Activated T-cell treated with anti-CD3 and anti-CD28 coated beads, Interleukin-2, amount 50 U/mL, for 24 hours (primary cell): ENCODE measurements at regions not wholly inside any gene's neighbourhood (a gene's known extent, or its start where the extent isn't known, plus 50 kb on each side); places are given as distances from the start of the nearest gene placed in this dataset.

Experiments
- DNase-seq: peaks from one replicate; pipeline ENCODE4 v3.0.0-alpha.2; 2020
- H3K27ac Mint-ChIP-seq: 2 replicates; pipeline ENCODE4 v1.8.0; 2020; ENCODE audit warnings: mild to moderate bottlenecking, mixed read lengths
- H3K27me3 Mint-ChIP-seq: 2 replicates; pipeline ENCODE4 v1.8.0; 2020; ENCODE audit warnings: mixed read lengths
- H3K36me3 Mint-ChIP-seq: 2 replicates; pipeline ENCODE4 v1.8.0; 2020; ENCODE audit warnings: low read depth, mixed read lengths
- H3K4me1 Mint-ChIP-seq: 2 replicates; pipeline ENCODE4 v1.8.0; 2020; ENCODE audit warnings: low read depth, mixed read lengths
- H3K4me3 Mint-ChIP-seq: 2 replicates; pipeline ENCODE4 v1.8.0; 2020; ENCODE audit warnings: mild to moderate bottlenecking, moderate library complexity, mixed read lengths
- H3K9me3 Mint-ChIP-seq: 2 replicates; pipeline ENCODE4 v1.8.0; 2020; ENCODE audit warnings: mixed read lengths

- Mint-ChIP-seq H3K27me3 (peaks cover 6% of the 10 kb centered on the region), H3K4me3 (no peak overlapping the region), H3K27ac (no peak overlapping the region), H3K36me3 (no peaks in the 10 kb centered on the region), H3K9me3 (peaks cover 11% of the 10 kb centered on the region), H3K4me1 (no peaks in the 10 kb centered on the region)
- no peak for DNase-seq
Measured at GRCh38 chr4:105014635-105015034, 132.0 kb upstream of the TET2 start.

DNA sequence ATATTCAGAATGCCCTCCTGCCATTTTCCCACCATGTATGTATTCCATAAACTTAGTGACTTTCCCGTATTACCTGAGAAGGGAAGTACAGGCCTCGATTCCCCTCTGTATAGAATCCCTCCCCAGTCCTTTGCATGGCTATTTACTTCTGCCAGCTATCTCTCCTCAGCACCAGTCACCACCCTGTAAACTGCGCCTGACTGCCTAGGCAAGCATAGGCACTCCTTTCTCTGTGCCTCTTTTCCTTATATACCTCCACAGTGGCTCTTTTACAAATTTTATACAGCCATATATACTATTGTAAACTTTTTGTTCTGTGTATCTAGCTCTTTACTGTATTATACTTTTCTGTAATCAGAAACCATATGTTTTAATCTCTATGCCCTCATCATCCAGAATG, 130.9 kb upstream of the TET2 start:
- Mint-ChIP-seq H3K4me3 (no peak overlapping the region), H3K9me3 (peaks cover 1% of the 10 kb centered on the region), H3K27ac (no peak overlapping the region), H3K4me1 (no peaks in the 10 kb centered on the region), H3K36me3 (no peaks in the 10 kb centered on the region), H3K27me3 (peaks cover 6% of the 10 kb centered on the region)
- DNase-seq, result no peak

GRCh38 chr4:105022811-105023667, 123.6 kb upstream of the TET2 start:
- Mint-ChIP-seq H3K27me3 (peaks cover 5% of the 10 kb centered on the region), H3K9me3 (peaks cover 9% of the 10 kb centered on the region), H3K4me3 (no peak overlapping the region), H3K27ac (no peak overlapping the region), H3K4me1 (no peaks in the 10 kb centered on the region), H3K36me3 (no peaks in the 10 kb centered on the region)
- no peak for DNase-seq

GRCh38 chr4:105023668-105024055, 123.0 kb upstream of the TET2 start:
- Mint-ChIP-seq H3K27ac (no peak overlapping the region), H3K4me1 (no peaks in the 10 kb centered on the region), H3K36me3 (no peaks in the 10 kb centered on the region), H3K4me3 (no peak overlapping the region), H3K9me3 (peaks cover 9% of the 10 kb centered on the region), H3K27me3 (peaks cover 3% of the 10 kb centered on the region)
- no peak for DNase-seq

DNA sequence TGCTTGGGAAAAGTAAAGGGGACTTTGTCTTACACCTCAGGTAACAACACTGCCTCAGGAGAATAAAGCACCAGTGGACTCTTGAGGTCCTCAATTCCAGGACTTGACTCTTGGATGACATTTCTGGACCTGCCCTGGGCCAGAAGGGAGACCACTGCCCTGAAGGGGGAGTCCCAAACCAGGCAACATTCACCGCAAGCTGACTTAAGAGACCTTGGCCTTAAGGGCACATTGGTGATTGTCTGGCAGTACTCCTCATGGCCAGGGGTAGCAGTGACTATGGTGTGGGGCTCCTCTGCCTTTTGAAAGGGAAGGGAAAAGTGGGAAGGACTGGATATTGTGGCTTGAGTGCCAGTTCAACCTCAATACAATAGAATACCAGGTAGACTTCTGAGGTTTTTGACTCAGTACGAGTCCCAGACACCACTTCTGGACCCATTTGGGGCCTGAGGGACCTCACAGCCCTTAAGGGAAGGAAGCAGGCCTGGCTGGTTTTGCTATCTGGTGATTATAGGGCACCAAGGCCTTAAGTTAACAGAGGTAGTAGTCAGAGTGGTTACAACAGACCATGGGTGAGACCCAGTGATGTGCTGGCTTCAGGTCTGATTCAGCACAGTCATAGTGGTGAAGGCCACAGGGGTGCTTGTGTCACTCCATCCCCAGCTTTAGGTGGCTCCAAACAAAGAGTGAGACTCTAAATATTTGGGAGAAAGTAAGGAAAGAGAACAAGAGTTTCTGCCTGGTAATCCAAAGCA, 121.2 kb upstream of the TET2 start:
- no peaks in the 10 kb centered on the region for H3K36me3 Mint-ChIP-seq
- peaks cover 3% of the 10 kb centered on the region for H3K27me3 Mint-ChIP-seq
- no peak overlapping the region for H3K4me3 Mint-ChIP-seq
- DNase-seq, result no peak
- H3K4me1 Mint-ChIP-seq, result no peaks in the 10 kb centered on the region
- H3K27ac Mint-ChIP-seq, result no peak overlapping the region
- H3K9me3 Mint-ChIP-seq, result peaks cover 9% of the 10 kb centered on the region

GRCh38 chr4:105036991-105037390, 109.7 kb upstream of the TET2 start:
- peaks cover 5% of the 10 kb centered on the region for H3K9me3 Mint-ChIP-seq
- no peak overlapping the region for H3K4me3 Mint-ChIP-seq
- no peak overlapping the region for H3K27ac Mint-ChIP-seq
- no peak for DNase-seq
- no peaks in the 10 kb centered on the region for H3K27me3 Mint-ChIP-seq
- H3K36me3 Mint-ChIP-seq, result no peaks in the 10 kb centered on the region
- H3K4me1 Mint-ChIP-seq, result no peaks in the 10 kb centered on the region

- Mint-ChIP-seq H3K9me3 (peaks cover 14% of the 10 kb centered on the region), H3K36me3 (no peaks in the 10 kb centered on the region), H3K4me3 (no peak overlapping the region), H3K4me1 (no peaks in the 10 kb centered on the region), H3K27me3 (peaks cover 3% of the 10 kb centered on the region), H3K27ac (no peak overlapping the region)
- no peak for DNase-seq
Measured at GRCh38 chr4:105042451-105042850, 104.2 kb upstream of the TET2 start.

- Mint-ChIP-seq H3K27me3 (peaks cover 8% of the 10 kb centered on the region), H3K4me3 (no peak overlapping the region), H3K27ac (no peak overlapping the region), H3K36me3 (no peaks in the 10 kb centered on the region), H3K9me3 (peaks cover 11% of the 10 kb centered on the region), H3K4me1 (no peaks in the 10 kb centered on the region)
- no peak for DNase-seq
Measured at GRCh38 chr4:105050896-105051295, 95.8 kb upstream of the TET2 start.

GRCh38 chr4:105057370-105058105, 89.1 kb upstream of the TET2 start:
- no peaks in the 10 kb centered on the region for H3K36me3 Mint-ChIP-seq
- no peak for DNase-seq
- H3K4me3 Mint-ChIP-seq, result no peak overlapping the region
- H3K27ac Mint-ChIP-seq, result peak overlapping the region; percentile 91
- peaks cover 2% of the 10 kb centered on the region for H3K9me3 Mint-ChIP-seq
- H3K4me1 Mint-ChIP-seq, result peaks cover 46% of the 10 kb centered on the region
- peaks cover 2% of the 10 kb centered on the region for H3K27me3 Mint-ChIP-seq

GRCh38 chr4:105058177-105058812, 88.4 kb upstream of the TET2 start:
- no peaks in the 10 kb centered on the region for H3K9me3 Mint-ChIP-seq
- peak overlapping the region; percentile 91 for H3K27ac Mint-ChIP-seq
- no peaks in the 10 kb centered on the region for H3K36me3 Mint-ChIP-seq
- DNase-seq, result no peak
- H3K4me1 Mint-ChIP-seq, result peaks cover 50% of the 10 kb centered on the region
- H3K4me3 Mint-ChIP-seq, result peak overlapping the region; percentile 2
- no peaks in the 10 kb centered on the region for H3K27me3 Mint-ChIP-seq

DNA sequence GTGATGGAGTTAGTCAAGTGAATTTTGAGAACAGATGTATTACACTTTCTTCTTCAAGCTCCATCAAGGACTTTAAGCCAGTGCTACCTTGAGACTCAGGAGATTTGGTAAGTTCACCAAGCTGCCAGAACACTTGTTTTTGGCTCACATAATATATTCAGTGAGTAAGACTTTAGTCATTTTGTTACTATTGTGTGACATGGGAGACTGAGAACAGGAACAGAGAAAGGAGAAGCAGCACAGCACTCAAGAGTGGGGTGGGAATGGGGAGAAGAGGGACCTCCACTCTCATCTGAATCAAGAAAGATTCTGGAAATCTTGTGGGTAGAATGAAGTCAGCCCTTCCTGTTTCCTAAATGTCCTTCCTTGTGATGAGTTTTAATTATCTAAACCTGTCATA, 87.3 kb upstream of the TET2 start:
- no peak for DNase-seq
- Mint-ChIP-seq H3K27ac (peak overlapping the region; percentile 91), H3K4me3 (no peak overlapping the region), H3K9me3 (no peaks in the 10 kb centered on the region), H3K27me3 (no peaks in the 10 kb centered on the region), H3K4me1 (peaks cover 58% of the 10 kb centered on the region), H3K36me3 (no peaks in the 10 kb centered on the region)

GRCh38 chr4:105060628-105061027, 86.0 kb upstream of the TET2 start:
- H3K4me1 Mint-ChIP-seq, result peaks cover 58% of the 10 kb centered on the region
- H3K9me3 Mint-ChIP-seq, result no peaks in the 10 kb centered on the region

GRCh38 chr4:105061136-105061696, 85.5 kb upstream of the TET2 start:
- peak overlapping the region; percentile 95 for H3K27ac Mint-ChIP-seq
- no peak for DNase-seq
- peaks cover 58% of the 10 kb centered on the region for H3K4me1 Mint-ChIP-seq

More at GRCh38 chr4:105060628-105061027, 86.0 kb upstream of the TET2 start:
- no peak for DNase-seq
- Mint-ChIP-seq H3K27me3 (peaks cover 4% of the 10 kb centered on the region), H3K4me3 (peak overlapping the region; percentile 11), H3K36me3 (no peaks in the 10 kb centered on the region), H3K27ac (peak overlapping the region; percentile 95)

GRCh38 chr4:105061731-105062130, 84.9 kb upstream of the TET2 start:
- no peak overlapping the region for H3K4me3 Mint-ChIP-seq
- DNase-seq, result no peak
- H3K4me1 Mint-ChIP-seq, result peaks cover 58% of the 10 kb centered on the region
- no peaks in the 10 kb centered on the region for H3K36me3 Mint-ChIP-seq
- peaks cover 4% of the 10 kb centered on the region for H3K27me3 Mint-ChIP-seq
- H3K27ac Mint-ChIP-seq, result peak overlapping the region; percentile 95
- H3K9me3 Mint-ChIP-seq, result no peaks in the 10 kb centered on the region

More at GRCh38 chr4:105061136-105061696, 85.5 kb upstream of the TET2 start:
- Mint-ChIP-seq H3K36me3 (no peaks in the 10 kb centered on the region), H3K9me3 (no peaks in the 10 kb centered on the region), H3K27me3 (peaks cover 4% of the 10 kb centered on the region), H3K4me3 (peak overlapping the region; percentile 30)
